Mononuclear cell (primary cell): ENCODE measurements at regions not wholly inside any gene's neighbourhood (a gene's known extent, or its start where the extent isn't known, plus 50 kb on each side); places are given as distances from the start of the nearest gene placed in this dataset.

ENCODE experiments used
- H3K27me3 ChIP-seq: 2 replicates; pipeline ENCODE4 v1.6.0; 2011; ENCODE audit warnings: low read length, control low read depth; ENCODE audit not compliant: insufficient read depth
- H3K4me1 ChIP-seq: 2 replicates; pipeline ENCODE4 v1.5.1; 2011; ENCODE audit warnings: mild to moderate bottlenecking, low read length, control low read depth; ENCODE audit not compliant: insufficient read depth
- H3K4me3 ChIP-seq: 2 replicates; pipeline ENCODE4 v1.5.1; 2011; ENCODE audit warnings: mild to moderate bottlenecking, low read length, moderate library complexity
- H3K9me3 ChIP-seq: 2 replicates; pipeline ENCODE4 v1.5.1; 2011; ENCODE audit warnings: low read depth, mild to moderate bottlenecking, control low read depth, low read length

DNA sequence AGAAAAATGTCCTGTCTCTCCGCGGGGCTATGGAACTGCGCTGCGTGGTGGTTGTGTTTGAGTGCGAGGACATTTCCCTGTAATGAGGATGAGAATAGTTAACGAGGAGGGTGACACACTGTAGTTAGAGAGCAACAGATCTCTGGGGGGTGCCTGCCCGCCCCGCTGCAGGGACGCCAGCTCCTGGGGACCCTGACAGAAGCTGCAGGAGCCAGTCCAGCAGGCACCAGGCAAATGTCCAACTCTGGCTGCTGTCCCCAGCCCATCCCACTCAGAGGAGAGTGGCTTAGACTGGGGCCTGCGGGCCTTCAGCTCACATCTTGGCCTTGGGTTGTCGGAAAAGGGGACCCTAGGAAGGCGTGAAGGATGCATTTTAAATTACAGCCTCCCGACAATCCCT, 92.9 kb upstream of the FOXP4 start:
- Histone ChIP-seq H3K9me3 (no peaks in the 10 kb centered on the region), H3K4me1 (no peaks in the 10 kb centered on the region), H3K4me3 (no peak overlapping the region), H3K27me3 (no peaks in the 10 kb centered on the region)

DNA sequence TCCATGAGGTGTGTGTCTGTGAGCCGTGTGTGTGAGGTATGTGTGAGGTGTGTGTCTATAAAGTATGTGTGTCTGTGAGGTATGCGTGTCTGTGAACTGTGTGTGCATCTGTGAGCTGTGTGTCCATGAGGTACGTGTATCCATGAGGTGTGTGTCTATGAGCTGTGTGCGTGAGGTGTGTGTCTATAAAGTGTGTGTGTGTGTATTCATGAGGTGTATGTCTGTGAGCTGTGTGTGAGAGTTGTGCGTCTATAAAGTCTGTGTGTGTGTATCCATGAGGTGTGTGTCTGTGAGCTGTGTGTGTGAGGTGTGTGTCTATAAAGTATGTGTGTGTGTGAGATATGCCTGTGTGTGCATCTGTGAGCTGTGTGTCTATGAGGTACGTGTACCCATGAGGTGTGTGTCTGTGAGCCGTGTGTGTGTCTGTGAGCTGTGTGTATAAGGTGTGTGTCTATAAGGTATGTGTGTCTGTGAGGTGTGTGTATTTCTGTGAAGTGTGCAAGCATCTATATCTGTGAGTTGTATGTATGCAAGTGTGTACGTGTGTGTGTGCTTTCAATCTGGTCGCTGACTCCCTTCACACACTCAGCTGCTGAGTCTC, 91.9 kb upstream of the FOXP4 start:
- Histone ChIP-seq H3K4me1 (no peaks in the 10 kb centered on the region), H3K9me3 (no peaks in the 10 kb centered on the region), H3K4me3 (no peak overlapping the region), H3K27me3 (no peaks in the 10 kb centered on the region)

DNA sequence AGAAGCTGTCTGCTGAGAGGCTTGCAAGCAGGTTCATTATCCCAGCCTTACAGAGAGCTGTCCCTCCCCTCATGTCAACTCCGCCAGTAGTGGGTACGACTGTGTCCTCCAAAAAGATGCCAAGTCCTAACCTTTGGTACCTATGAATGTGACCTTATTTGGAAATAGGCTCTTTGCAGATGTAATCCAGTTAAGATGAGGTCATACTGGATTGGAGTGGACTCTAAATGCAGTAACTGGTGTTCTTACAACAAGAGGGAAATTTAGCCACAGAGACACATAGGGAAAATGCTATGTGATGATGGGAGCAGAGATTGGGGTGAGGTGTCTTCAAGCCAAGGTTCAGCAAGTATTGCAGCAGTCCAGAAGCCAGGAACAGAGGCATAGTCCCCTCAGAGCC, 90.8 kb upstream of the FOXP4 start:
- Histone ChIP-seq H3K4me1 (no peaks in the 10 kb centered on the region), H3K4me3 (no peak overlapping the region), H3K9me3 (no peaks in the 10 kb centered on the region), H3K27me3 (no peaks in the 10 kb centered on the region)

DNA sequence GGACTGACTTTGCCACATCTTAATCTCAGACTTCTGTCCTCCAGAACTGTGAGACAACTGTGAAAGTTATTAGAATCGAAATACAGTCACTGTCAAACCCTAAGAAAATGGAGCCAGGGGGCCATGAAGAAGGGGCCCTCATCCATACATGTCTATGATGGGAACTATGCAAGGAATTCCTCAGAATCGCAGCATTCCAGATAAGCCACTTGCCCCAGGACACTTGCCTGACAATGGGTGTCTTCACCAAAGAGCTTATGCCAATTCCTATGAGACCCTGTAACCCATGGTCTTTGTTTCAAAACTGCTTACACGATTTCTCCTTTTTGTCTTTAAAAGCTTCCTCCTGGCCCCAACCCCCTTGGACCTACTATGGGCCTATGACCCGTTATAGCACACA, 90.4 kb upstream of the FOXP4 start:
- no peaks in the 10 kb centered on the region for H3K4me1 ChIP-seq
- H3K27me3 ChIP-seq: no peaks in the 10 kb centered on the region
- H3K4me3 ChIP-seq: no peak overlapping the region
- H3K9me3 ChIP-seq: no peaks in the 10 kb centered on the region

DNA sequence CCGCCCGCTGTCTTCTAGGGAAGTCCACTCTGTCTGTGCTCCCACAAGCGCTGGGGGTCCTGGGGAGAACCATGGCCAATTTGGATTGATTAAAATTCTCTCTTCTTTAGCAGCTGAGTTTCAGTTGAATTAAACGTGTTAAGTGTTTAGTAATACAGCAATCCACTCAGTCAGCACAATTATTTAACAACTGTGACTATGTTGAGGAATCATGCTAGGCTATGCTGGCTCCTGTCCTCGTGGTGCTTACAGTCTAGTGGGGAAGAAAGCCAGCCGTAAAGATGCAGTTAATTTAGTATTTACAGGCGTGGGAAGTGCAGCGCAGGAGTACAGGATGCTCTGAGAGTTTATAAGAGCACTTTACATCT, 88.9 kb upstream of the FOXP4 start:
- Histone ChIP-seq H3K4me3 (no peak overlapping the region), H3K9me3 (no peaks in the 10 kb centered on the region), H3K27me3 (no peaks in the 10 kb centered on the region), H3K4me1 (no peaks in the 10 kb centered on the region)

DNA sequence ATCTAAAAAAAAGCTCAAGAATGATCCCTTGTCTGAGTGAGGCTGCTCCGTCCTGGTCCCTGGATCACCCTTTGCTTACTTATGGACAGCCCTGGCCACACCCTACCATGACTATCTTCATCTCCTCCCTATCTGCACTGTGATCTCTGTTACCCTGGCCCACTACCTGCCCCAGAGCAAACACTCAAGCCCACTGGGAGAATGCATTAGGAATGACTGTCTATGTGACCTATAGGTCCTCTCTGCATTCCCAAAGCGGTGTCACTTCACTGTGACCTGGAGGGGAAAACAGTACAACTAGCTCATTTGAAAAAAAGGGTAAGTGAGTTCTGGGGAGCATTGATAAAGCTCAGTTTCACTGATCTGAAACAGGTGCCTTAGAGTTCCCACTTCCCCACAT, 86.4 kb upstream of the FOXP4 start:
- H3K27me3 ChIP-seq: no peaks in the 10 kb centered on the region
- H3K4me3 ChIP-seq: no peak overlapping the region
- H3K4me1 ChIP-seq: no peaks in the 10 kb centered on the region
- H3K9me3 ChIP-seq: no peaks in the 10 kb centered on the region

DNA sequence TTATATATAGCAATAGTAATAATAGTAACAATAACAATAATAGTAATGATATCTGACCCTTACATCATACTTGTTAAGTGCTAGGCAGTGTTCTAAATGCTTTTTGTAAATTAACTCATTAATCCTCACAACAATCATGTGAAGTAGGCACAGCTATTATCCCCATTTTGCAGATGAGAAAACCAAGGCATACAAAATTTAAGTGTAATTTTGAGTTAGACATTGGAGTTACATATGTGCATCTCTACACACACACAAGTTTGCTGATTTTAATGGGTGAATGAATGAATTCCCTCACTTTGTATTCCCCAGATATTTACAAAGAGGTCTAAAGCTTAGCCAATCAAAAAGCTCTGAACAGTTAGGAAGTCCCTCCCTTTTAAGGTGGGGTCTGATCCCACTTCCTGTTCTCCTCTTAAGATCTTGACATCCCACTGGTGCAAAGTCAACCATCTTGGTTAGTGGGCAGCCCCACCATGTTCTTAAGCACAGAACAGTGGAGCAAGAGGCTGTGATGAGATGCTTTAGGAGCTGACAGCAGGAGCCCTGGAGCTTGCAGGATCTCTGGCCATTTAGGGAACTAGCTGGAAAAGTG, 85.3 kb upstream of the FOXP4 start:
- H3K4me1 ChIP-seq: no peaks in the 10 kb centered on the region
- peaks cover 3% of the 10 kb centered on the region for H3K27me3 ChIP-seq
- H3K9me3 ChIP-seq: no peaks in the 10 kb centered on the region
- H3K4me3 ChIP-seq: no peak overlapping the region

DNA sequence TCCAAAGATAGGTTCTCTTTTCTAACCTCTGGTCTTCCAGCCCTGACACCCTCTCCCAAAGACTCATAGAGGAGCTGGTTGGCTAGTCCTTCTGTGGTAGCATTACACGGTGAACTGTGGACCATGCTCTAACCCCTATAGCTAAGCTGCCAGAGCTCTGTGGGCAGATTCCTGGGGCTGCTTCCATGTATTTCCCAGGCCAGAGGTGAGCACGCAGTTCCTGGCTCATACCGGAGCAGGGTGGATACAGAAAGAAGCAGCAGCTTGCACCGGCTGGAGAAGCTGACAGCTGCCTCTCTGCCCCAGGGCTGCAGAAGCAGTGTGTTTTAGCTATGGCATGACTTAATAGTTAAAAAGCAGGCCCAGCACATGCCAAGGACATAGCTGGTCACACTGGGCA, 84.1 kb upstream of the FOXP4 start:
- H3K9me3 ChIP-seq: no peaks in the 10 kb centered on the region
- H3K4me1 ChIP-seq: no peaks in the 10 kb centered on the region
- H3K27me3 ChIP-seq: peaks cover 3% of the 10 kb centered on the region
- H3K4me3 ChIP-seq: no peak overlapping the region

DNA sequence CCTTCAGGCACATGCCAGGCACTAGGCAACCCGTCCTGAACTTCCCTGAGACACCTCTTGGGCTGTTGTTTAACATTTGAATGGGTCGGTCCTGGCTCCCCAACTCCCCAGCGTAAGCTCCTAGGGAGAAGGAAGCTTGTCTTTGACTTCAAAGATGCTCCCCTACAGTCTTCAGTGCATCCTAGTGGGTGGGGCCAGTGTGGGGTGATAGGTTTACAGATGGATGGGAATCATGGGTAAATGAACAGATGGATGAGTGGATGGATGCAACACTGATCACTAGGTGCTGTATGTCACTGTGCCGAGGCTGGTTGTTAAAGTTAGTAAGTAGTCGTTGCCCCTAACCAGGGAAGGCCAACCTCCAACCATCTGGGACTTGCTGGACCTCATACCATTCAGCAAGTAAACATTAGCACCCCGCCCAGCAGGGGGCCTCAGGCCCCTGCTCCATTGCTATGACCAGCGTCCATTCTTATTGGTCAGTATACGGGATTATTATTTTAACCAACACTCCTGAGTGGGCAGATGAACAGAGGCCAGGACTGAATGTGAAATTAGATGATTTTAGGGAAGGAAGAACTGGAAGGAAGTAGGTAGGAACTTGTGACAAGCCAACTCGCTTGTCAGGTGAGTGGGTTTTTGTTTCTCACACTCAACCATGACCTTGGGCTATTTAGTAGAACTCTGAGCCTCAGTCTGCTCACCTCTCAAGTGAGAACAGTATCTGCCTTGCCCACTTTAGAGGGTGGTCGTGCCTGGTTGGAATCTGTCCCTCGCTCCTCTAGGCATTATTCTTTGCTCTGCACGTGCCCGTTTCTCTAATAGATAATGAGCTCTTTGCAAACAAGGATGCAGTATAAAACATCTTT, 82.9 kb upstream of the FOXP4 start:
- Histone ChIP-seq H3K4me3 (no peak overlapping the region), H3K27me3 (peaks cover 3% of the 10 kb centered on the region), H3K4me1 (no peaks in the 10 kb centered on the region), H3K9me3 (no peaks in the 10 kb centered on the region)

DNA sequence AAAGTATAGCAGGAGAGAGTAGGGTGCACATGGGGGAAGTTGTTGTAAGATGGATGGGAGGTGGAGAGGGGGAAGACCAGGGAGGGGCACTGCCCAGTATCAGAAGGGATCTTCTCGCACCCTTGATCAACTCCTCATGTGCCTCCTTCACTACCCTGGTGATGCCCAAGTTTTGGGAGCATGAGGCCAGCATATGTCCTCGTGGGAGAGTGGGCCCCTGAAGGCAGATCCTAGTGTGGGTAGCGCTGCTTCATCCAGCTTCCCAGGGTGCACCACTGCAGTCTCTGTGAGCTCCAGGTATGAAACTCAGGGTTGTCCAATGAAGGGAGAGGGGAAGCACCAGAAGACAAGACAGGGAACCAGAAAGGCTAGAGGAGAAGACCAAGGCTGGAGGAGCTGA, 82.2 kb upstream of the FOXP4 start:
- Histone ChIP-seq H3K9me3 (no peaks in the 10 kb centered on the region), H3K4me3 (no peak overlapping the region), H3K4me1 (no peaks in the 10 kb centered on the region), H3K27me3 (peaks cover 3% of the 10 kb centered on the region)

DNA sequence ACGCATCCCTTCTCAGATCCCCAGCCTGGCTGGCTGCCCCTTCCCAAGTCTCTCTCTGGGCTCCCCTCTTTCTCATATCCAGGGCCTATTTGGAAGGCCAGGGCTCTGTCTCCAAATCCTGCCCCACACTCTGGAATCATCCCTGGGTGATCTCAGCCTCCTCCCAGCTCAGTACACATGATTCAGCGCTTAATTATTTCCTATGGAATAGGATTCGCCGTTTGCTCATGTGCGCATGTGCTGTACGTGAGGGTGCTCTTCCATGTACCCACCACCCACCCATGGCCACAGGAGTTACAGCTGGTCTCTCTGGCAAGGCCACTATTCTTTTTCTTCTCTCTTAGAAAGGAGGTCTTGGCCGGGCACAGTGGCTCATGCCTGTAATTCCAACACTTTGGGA, 81.7 kb upstream of the FOXP4 start:
- Histone ChIP-seq H3K9me3 (no peaks in the 10 kb centered on the region), H3K4me1 (no peaks in the 10 kb centered on the region), H3K27me3 (peaks cover 3% of the 10 kb centered on the region), H3K4me3 (no peak overlapping the region)

DNA sequence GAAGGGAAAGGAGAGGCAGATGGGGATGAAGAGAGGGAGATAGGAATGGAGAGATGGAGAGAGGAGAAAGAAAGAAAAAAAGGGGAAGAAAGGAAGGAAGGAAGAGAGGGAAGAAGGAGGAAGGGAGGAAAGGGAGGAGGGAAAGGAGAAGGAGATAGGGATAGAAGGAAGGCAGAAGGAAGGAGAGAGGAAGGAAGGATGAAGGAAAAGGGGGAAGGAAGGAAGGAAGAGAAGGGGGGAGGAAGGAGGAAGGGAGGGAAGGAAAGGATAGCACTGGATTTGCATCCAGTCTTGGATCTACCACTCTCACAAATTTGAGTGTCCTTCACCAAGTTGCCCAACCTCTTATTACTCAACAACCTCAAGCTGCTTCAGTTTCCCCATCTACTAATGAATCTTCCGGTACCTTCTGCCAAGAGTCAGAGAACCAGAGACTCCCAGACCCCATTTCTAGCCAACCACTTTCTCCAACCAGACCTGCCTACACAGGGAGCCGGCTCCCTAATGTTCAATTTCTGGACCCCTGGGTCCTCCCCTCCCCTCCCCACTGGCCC, 79.7 kb upstream of the FOXP4 start:
- H3K4me1 ChIP-seq: no peaks in the 10 kb centered on the region
- no peaks in the 10 kb centered on the region for H3K9me3 ChIP-seq
- H3K4me3 ChIP-seq: no peak overlapping the region
- peaks cover 23% of the 10 kb centered on the region for H3K27me3 ChIP-seq

DNA sequence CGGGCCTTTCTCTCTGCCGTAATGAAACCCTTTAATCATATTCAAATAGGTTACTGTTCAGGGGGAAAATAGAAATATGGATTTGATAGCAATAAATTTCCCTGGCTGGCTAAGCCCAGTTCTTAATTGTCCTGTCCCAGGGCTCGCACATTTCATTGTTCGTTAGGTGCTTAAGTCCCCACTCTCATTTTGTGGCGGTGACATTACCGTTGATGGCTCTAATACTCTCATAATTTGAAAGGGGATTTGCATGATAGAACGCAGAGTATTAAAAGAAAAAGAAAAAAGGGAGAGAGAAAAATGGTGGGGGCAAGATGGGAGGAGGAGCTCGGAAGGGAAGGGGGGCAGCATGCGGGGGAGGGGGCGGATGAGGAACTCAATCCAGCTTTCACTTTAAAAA, 79.1 kb upstream of the FOXP4 start:
- H3K27me3 ChIP-seq: peaks cover 25% of the 10 kb centered on the region
- no peaks in the 10 kb centered on the region for H3K4me1 ChIP-seq
- no peak overlapping the region for H3K4me3 ChIP-seq
- H3K9me3 ChIP-seq: no peaks in the 10 kb centered on the region

DNA sequence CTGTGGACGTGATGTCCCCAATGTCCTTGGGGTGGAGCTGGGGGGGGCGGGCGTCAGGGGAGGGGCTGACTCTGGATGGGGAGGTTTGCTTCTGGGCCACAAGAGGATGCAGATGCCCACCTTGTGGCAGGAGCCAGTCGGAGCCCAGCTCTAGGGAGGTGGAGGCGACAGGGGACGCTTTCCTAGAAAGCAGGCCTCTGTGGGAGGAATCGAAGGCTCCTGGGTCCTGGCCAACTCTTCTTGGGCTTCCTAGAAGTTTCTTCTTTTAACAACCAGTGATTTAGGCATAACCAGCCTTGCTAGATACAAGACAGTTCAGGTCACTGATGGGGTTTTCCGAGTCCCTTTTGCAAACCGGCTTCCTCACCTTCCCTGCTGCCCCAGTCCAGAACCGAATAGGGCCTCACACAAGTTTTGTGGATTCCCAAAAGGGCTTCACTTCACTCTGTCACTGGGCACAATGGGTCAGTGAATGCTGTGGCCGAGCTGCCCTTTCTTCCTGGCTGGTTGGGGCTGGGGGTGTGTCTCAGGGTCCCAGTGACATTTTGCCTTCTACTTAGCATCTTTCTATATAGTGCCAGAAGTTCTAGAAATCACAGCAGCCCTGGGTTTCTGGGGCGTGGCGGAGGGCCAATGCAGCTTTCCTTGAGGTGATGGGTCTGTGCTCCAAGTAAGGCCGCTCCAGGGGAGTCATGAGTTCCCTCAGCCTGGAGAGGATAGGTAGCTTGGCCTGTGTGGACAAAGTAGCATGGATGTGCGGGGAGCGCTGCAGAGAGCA, 78.4 kb upstream of the FOXP4 start:
- no peaks in the 10 kb centered on the region for H3K4me1 ChIP-seq
- H3K9me3 ChIP-seq: no peaks in the 10 kb centered on the region
- peaks cover 27% of the 10 kb centered on the region for H3K27me3 ChIP-seq
- no peak overlapping the region for H3K4me3 ChIP-seq
